Pancreas (tissue), 10 donors: ENCODE measurements at regions not wholly inside any gene's neighbourhood (a gene's known extent, or its start where the extent isn't known, plus 50 kb on each side); places are given as distances from the start of the nearest gene placed in this dataset.

Experiments
- ATAC-seq, 4 donors: fragments of 200-7000 bp; cut with Tn5 transposase; one replicate each; pipeline versions ENCODE4 v1.8.0 to v1.9.1; 2020; ENCODE audit warnings: mild to moderate bottlenecking in 4 of 4, moderate library complexity in 4 of 4
- DNase-seq, 6 donors: peaks; one replicate each; pipeline ENCODE4 v3.0.0-alpha.2; 2020
- FAIRE-seq: peaks from 2 replicates; lab custom pipeline; 2012; peaks lifted over from hg19 to GRCh38; lab: Jason Lieb, UNC
- H3K27ac ChIP-seq, 4 donors: fragments of 200-600 bp; sonication (generic); 1 replicate in 3 of 4; 2 replicates in 1 of 4; pipeline versions ENCODE4 v1.5.0 to v1.8.0; 2020
- H3K27me3 ChIP-seq, 4 donors: fragments of 200-600 bp; one replicate each; pipeline ENCODE4 v1.8.0; 2021
- H3K36me3 ChIP-seq, 3 donors: fragments of 200-600 bp; sonication (generic) in 1 of 3; one replicate each; pipeline versions ENCODE4 v1.5.0 to v1.8.0; 2020 to 2021
- H3K4me1 ChIP-seq, 3 donors: fragments of 200-600 bp; one replicate each; pipeline ENCODE4 v1.8.0; 2021
- H3K4me3 ChIP-seq, 4 donors: fragments of 200-600 bp; sonication (generic) in 2 of 4; one replicate each; pipeline versions ENCODE4 v1.5.0 to v1.8.0; 2020 to 2021
- H3K9me3 ChIP-seq, 4 donors: fragments of 200-600 bp; one replicate each; pipeline ENCODE4 v1.8.0; 2021
- CTCF ChIP-seq, 4 donors: fragments of 200-600 bp; sonication (generic) in 3 of 4; IDR thresholded peaks; one replicate each; pipeline versions ENCODE4 v1.5.0 to v1.8.0; 2021; ENCODE audit warnings: antibody characterized with exemption in 4 of 4
- WGBS, 2 donors: extraction: QIAGEN DNeasy Blood & Tissue Kit; methylation state at CpG; one replicate each; pipeline ENCODE4 v1.1.7; 2013; 5-methylcytosine and 5-hydroxymethylcytosine counted together
- intact Hi-C, 3 donors: fragments of 100-400 bp; cut with DNase I; formaldehyde crosslinking; loops; one replicate each; pipeline versions ENCODE4 v1.11.1 to v1.14.2; 2022
- donor health status: healthy with polysubstance abuse.
- donor health status: DM: no; HTN: no; CAD: no; lungs with moderate emphysema.
- donor health status: DM: no; HTN: no; CAD: no.
- donor health status: control.
- donor health status: control.
- donor health status: Bipolar disorder and iron deficiency.
- donor health status: DM: yes; HTN: yes; CAD: no.
- donor health status: DM: no; HTN: no; CAD: no.
- donor health status: DM: no; HTN: no; CAD: no.
- donor health status: DM: yes; HTN: yes; CAD: no.

GRCh38 chr2:58620896-58621295 lies 379.8 kb upstream of the FANCL start:
- ATAC-seq (no peak), FAIRE-seq (no peak), DNase-seq (no peak)
- no peak for TF ChIP-seq CTCF (IDR thresholded peaks at IDR 0.05)
- Histone ChIP-seq H3K9me3 (no peaks in the 10 kb centered on the region), H3K4me1 (peaks cover 0 to 7% (median 0%) of the 10 kb centered on the region in 3 donors), H3K27ac (no peak overlapping the region), H3K36me3 (no peaks in the 10 kb centered on the region), H3K27me3 (no peaks in the 10 kb centered on the region), H3K4me3 (no peak overlapping the region)
- 79 to 88% methylated on average over 1 of the region's 1 CpG for WGBS, 2 donors
- intact Hi-C loops, result no loop called here

GRCh38 chr2:58620093-58620492 lies 379.0 kb upstream of the FANCL start:
- H3K9me3 ChIP-seq, result no peaks in the 10 kb centered on the region
- no peak overlapping the region for H3K27ac ChIP-seq
- intact Hi-C loops, result no loop called here
- no peak for DNase-seq
- no peaks in the 10 kb centered on the region for H3K36me3 ChIP-seq
- WGBS, 2 donors, result 62 to 71% methylated on average over 5 of the region's 5 CpGs
- peaks cover 0 to 7% (median 0%) of the 10 kb centered on the region in 3 donors for H3K4me1 ChIP-seq
- no peak for TF ChIP-seq CTCF (IDR thresholded peaks at IDR 0.05)
- no peak for FAIRE-seq
- no peaks in the 10 kb centered on the region for H3K27me3 ChIP-seq
- ATAC-seq, result no peak
- no peak overlapping the region for H3K4me3 ChIP-seq

GRCh38 chr2:58616961-58617360 lies 375.8 kb upstream of the FANCL start:
- no peaks in the 10 kb centered on the region for H3K9me3 ChIP-seq
- H3K36me3 ChIP-seq, result no peaks in the 10 kb centered on the region
- no peak overlapping the region for H3K27ac ChIP-seq
- intact Hi-C loops, result no loop called here
- H3K4me1 ChIP-seq, result peaks cover 0 to 7% (median 0%) of the 10 kb centered on the region in 3 donors
- DNase-seq (no peak), ATAC-seq (no peak), FAIRE-seq (no peak)
- TF ChIP-seq CTCF (IDR thresholded peaks at IDR 0.05), result no peak
- no peak overlapping the region for H3K4me3 ChIP-seq
- no peaks in the 10 kb centered on the region for H3K27me3 ChIP-seq
- 6 to 11% methylated on average over 1 of the region's 1 CpG for WGBS, 2 donors

- no peak for ATAC-seq
- Histone ChIP-seq H3K27ac (no peak overlapping the region), H3K4me1 (peaks cover 0 to 7% (median 0%) of the 10 kb centered on the region in 3 donors), H3K9me3 (no peaks in the 10 kb centered on the region), H3K36me3 (no peaks in the 10 kb centered on the region), H3K27me3 (no peaks in the 10 kb centered on the region), H3K4me3 (no peak overlapping the region)
- WGBS, 2 donors, result 45 to 48% methylated on average over 2 of the region's 2 CpGs
- FAIRE-seq, result no peak
- DNase-seq, result no peak
- TF ChIP-seq CTCF (IDR thresholded peaks at IDR 0.05), result no peak
- intact Hi-C loops, result no loop called here
These were observed 373.1 kb upstream of the FANCL start for GRCh38 chr2:58614219-58614618.

GRCh38 chr2:58612973-58613372 lies 371.8 kb upstream of the FANCL start:
- no peaks in the 10 kb centered on the region for H3K27me3 ChIP-seq
- no peak for TF ChIP-seq CTCF (IDR thresholded peaks at IDR 0.05)
- H3K4me1 ChIP-seq, result peaks cover 0 to 7% (median 0%) of the 10 kb centered on the region in 3 donors
- WGBS, 2 donors, result 79 to 85% methylated on average over 6 of the region's 6 CpGs
- H3K36me3 ChIP-seq, result no peaks in the 10 kb centered on the region
- DNase-seq (no peak), FAIRE-seq (no peak), ATAC-seq (no peak)
- intact Hi-C loops, result no loop called here
- H3K9me3 ChIP-seq, result no peaks in the 10 kb centered on the region
- no peak overlapping the region for H3K4me3 ChIP-seq
- H3K27ac ChIP-seq, result no peak overlapping the region
